Mesodermal cell (in vitro differentiated cells): ENCODE measurements at regions not wholly inside any gene's neighbourhood (a gene's known extent, or its start where the extent isn't known, plus 50 kb on each side); places are given as distances from the start of the nearest gene placed in this dataset.
"Not testable (repeated sequence)": the region's sequence is repeated elsewhere in the genome, so short reads cannot be mapped to it uniquely, and the experiment has no call there.

Source experiments
- H3K27ac ChIP-seq: 2 replicates; pipeline ENCODE4 v1.7.0; 2013; ENCODE audit warnings: mild to moderate bottlenecking, low read depth, low read length, moderate library complexity; ENCODE audit not compliant: severe bottlenecking
- H3K36me3 ChIP-seq: 2 replicates; pipeline ENCODE4 v1.7.1; 2013; ENCODE audit warnings: mild to moderate bottlenecking, low read length, moderate library complexity; ENCODE audit not compliant: control insufficient read depth, insufficient read depth
- H3K4me1 ChIP-seq: one replicate; pipeline ENCODE4 v1.7.1; 2013; ENCODE audit warnings: mild to moderate bottlenecking, low read length; ENCODE audit not compliant: insufficient read depth, control insufficient read depth, poor library complexity, severe bottlenecking
- H3K4me3 ChIP-seq: 2 replicates; pipeline ENCODE4 v1.7.0; 2013; ENCODE audit warnings: low read length, control low read depth, mild to moderate bottlenecking; ENCODE audit not compliant: insufficient read depth, poor library complexity, severe bottlenecking; ENCODE audit errors: extremely low read depth
- H3K9me3 ChIP-seq: 2 replicates; pipeline ENCODE4 v1.7.1; 2013; ENCODE audit warnings: mild to moderate bottlenecking, low read length, moderate library complexity; ENCODE audit not compliant: control insufficient read depth
- WGBS, 2 experiments: methylation state at CpG; one replicate each; pipeline ENCODE4 v1.1.5; 2013; ENCODE audit warnings: missing lambda C conversion rate in 2 of 2; ENCODE audit not compliant: insufficient coverage in 2 of 2; 5-methylcytosine and 5-hydroxymethylcytosine counted together

DNA sequence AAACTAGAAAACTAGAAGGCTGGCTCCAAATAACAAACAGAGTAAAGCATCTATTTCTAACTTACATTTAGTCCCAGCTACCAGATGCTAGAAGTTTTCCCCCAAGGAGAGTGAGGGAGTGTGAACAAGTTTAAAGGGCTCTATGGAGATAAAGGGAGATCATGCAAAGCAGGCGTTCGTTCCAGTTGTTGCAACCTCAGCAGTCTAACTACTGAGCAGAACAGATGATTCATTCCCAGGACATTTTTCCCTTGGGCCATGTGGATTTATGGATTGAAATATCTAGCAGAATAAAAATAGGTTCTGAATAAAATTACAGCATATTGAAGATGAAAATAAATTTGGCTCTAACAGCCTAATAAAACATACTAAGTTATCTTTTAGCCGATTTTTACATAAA lies 154.8 kb upstream of the TTC14 start:
- no peaks in the 10 kb centered on the region for H3K4me1 ChIP-seq
- H3K36me3 ChIP-seq: no peaks in the 10 kb centered on the region
- no peak overlapping the region for H3K27ac ChIP-seq
- H3K9me3 ChIP-seq: no peaks in the 10 kb centered on the region
- WGBS, 2 experiments: 80% methylated on average over 1 of the region's 3 CpGs; no CpG with 5 or more reads in 1 of the 2 experiments
- no peak overlapping the region for H3K4me3 ChIP-seq

DNA sequence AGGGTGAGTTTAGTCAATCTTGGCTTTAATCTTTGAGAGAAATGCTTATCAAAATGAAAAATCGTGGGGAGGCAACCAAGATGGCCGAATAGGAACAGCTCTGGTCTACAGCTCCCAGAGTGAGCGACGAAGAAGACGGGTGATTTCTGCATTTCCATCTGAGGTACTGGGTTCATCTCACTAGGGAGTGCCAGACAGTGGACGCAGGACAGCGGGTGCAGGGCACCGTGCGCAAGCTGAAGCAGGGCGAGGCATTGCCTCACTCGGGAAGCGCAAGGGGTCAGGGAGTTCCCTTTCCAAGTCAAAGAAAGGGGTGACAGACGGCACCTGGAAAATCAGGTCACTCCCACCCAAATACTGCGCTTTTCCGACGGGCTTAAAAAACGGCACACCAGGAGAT lies 153.6 kb upstream of the TTC14 start:
- H3K27ac ChIP-seq, H3K4me3 ChIP-seq, H3K9me3 ChIP-seq, H3K36me3 ChIP-seq, H3K4me1 ChIP-seq: not testable (repeated sequence)
- 86 to 92% methylated on average over 12 of the region's 17 CpGs for WGBS, 2 experiments

DNA sequence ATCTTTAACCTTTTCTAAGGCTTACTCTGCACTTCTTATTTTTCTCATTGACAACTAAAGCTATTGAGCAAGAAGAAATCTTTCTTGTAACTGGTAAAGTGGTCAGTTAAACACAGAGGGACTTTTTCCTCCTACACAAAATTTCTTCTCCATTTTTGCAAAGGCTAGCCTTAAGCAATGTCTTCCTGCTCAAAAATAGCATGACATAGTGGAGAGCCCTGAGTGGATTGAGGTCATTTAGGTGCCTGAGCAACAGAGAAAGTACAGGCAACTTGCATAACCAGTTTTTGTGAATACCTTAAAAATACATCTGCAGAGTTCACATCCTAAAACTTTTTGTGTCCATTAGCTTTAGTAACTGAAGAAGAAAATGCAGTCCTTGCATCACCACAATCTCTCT lies 144.7 kb upstream of the TTC14 start:
- no peak overlapping the region for H3K4me3 ChIP-seq
- H3K36me3 ChIP-seq: no peaks in the 10 kb centered on the region
- H3K4me1 ChIP-seq: no peaks in the 10 kb centered on the region
- H3K9me3 ChIP-seq: no peaks in the 10 kb centered on the region
- no peak overlapping the region for H3K27ac ChIP-seq

DNA sequence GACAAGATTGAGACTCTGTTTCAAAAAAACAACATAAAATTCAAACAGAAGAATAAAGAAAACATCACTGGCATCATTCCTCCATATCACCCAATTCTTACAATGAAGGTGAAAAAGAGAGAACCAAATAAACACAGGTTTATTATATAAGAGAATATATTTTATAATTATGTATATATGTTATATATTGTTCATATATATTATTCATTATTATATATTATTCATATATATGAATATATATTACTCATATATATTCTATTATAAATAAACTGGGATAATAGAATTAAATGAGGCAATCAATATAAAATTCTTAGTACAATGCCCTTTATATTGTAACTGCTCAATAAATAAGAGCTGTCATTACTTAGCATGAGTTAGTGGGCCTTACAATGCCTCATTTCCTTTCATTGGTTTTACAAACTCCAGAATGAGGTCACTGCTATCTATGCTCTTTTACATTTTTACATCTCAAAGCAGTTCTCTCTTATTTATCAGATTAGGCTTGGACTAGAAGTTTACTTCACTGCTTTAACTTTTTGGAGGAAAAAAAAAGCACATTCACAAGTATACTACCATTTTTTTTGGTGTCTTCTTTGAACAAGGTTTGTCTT lies 135.5 kb upstream of the TTC14 start:
- H3K4me1 ChIP-seq: no peaks in the 10 kb centered on the region
- H3K4me3 ChIP-seq: no peak overlapping the region
- H3K36me3 ChIP-seq: no peaks in the 10 kb centered on the region
- H3K9me3 ChIP-seq: no peaks in the 10 kb centered on the region
- H3K27ac ChIP-seq: no peak overlapping the region

- no peaks in the 10 kb centered on the region for H3K4me1 ChIP-seq
- H3K36me3 ChIP-seq: no peaks in the 10 kb centered on the region
- H3K9me3 ChIP-seq: no peaks in the 10 kb centered on the region
- H3K27ac ChIP-seq: no peak overlapping the region
- no peak overlapping the region for H3K4me3 ChIP-seq
- no CpG with 5 or more reads among the region's 1 CpG for WGBS, 2 experiments
These were observed 134.8 kb upstream of the TTC14 start for GRCh38 chr3:180467177-180467576.

- Histone ChIP-seq H3K36me3 (no peaks in the 10 kb centered on the region), H3K9me3 (no peaks in the 10 kb centered on the region), H3K27ac (no peak overlapping the region), H3K4me3 (no peak overlapping the region), H3K4me1 (no peaks in the 10 kb centered on the region)
- WGBS, 2 experiments: 86% methylated on average over 1 of the region's 1 CpG; no CpG with 5 or more reads in 1 of the 2 experiments
These were observed 132.8 kb upstream of the TTC14 start for GRCh38 chr3:180469149-180469548.

- whole genome bisulfite sequencing, 2 experiments: 93 to 100% methylated on average over 1 to 3 of the region's 5 CpGs
These were observed 123.3 kb upstream of the TTC14 start for GRCh38 chr3:180478695-180479094.

GRCh38 chr3:180492047-180492446 lies 109.9 kb upstream of the TTC14 start:
- 86% methylated on average over 1 of the region's 1 CpG; no CpG with 5 or more reads in 1 of the 2 experiments for WGBS, 2 experiments
- H3K36me3 ChIP-seq: no peaks in the 10 kb centered on the region
- no peak overlapping the region for H3K4me3 ChIP-seq
- no peak overlapping the region for H3K27ac ChIP-seq
- no peaks in the 10 kb centered on the region for H3K9me3 ChIP-seq
- no peaks in the 10 kb centered on the region for H3K4me1 ChIP-seq

More at GRCh38 chr3:180478695-180479094, 123.3 kb upstream of the TTC14 start:
- no peaks in the 10 kb centered on the region for H3K36me3 ChIP-seq
- no peaks in the 10 kb centered on the region for H3K9me3 ChIP-seq
- no peak overlapping the region for H3K27ac ChIP-seq
- H3K4me1 ChIP-seq: no peaks in the 10 kb centered on the region
- H3K4me3 ChIP-seq: no peak overlapping the region

DNA sequence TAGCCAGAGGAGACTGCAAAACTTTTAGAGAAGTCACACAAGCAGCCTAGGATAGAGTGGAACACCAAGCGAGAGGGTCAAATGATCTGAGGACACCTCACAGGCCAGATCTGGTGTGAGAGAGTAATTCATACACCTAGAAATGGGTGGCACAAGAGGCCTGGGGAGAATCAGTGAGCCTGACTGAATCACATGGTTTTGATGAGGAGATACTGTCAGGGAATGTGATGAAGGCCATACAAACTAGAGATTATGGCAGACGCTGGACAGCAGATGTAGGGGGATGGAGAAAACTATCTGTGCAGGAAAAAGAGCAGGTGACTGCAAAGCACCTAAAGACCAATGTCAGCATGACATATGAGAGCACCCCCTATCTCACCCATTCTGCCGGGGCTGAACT lies 105.0 kb upstream of the TTC14 start:
- no peaks in the 10 kb centered on the region for H3K4me1 ChIP-seq
- WGBS, 2 experiments: 94 to 100% methylated on average over 2 of the region's 3 CpGs
- no peak overlapping the region for H3K27ac ChIP-seq

GRCh38 chr3:180516368-180516767 lies 85.6 kb upstream of the TTC14 start:
- Histone ChIP-seq H3K9me3 (no peaks in the 10 kb centered on the region), H3K36me3 (no peaks in the 10 kb centered on the region), H3K27ac (no peak overlapping the region), H3K4me1 (no peaks in the 10 kb centered on the region), H3K4me3 (no peak overlapping the region)
- no CpG with 5 or more reads among the region's 2 CpGs for WGBS, 2 experiments

More for the DNA sequence above, 105.0 kb upstream of the TTC14 start:
- H3K9me3 ChIP-seq: no peaks in the 10 kb centered on the region
- no peaks in the 10 kb centered on the region for H3K36me3 ChIP-seq
- H3K4me3 ChIP-seq: no peak overlapping the region

GRCh38 chr3:180523040-180523439 lies 78.9 kb upstream of the TTC14 start:
- Histone ChIP-seq H3K27ac (no peak overlapping the region), H3K9me3 (no peaks in the 10 kb centered on the region), H3K4me1 (no peaks in the 10 kb centered on the region), H3K36me3 (no peaks in the 10 kb centered on the region), H3K4me3 (no peak overlapping the region)
- 73 to 100% methylated on average over 1 to 2 of the region's 3 CpGs for WGBS, 2 experiments
